ENCODE measurements at regions not wholly inside any gene's neighbourhood (a gene's known extent, or its start where the extent isn't known, plus 50 kb on each side); places are given as distances from the start of the nearest gene placed in this dataset.
"Not testable (repeated sequence)": the region's sequence is repeated elsewhere in the genome, so short reads cannot be mapped to it uniquely, and the experiment has no call there.

GRCh38 chr4:128649575-128650205, 159.8 kb upstream of the JADE1 start:
- DNase-seq (ENCODE audit: low spot score) = peak; percentile 47

- DNase-seq (ENCODE audit: low spot score) = no peak
Observed at GRCh38 chr4:128649161-128649560, 160.3 kb upstream of the JADE1 start.

GRCh38 chr4:128648021-128648420, 161.5 kb upstream of the JADE1 start:
- DNase-seq (ENCODE audit: low spot score) = no peak

- DNase-seq (ENCODE audit: low spot score) = not testable (repeated sequence)
Observed at GRCh38 chr4:128646893-128647292, 162.6 kb upstream of the JADE1 start.

- DNase-seq (ENCODE audit: low spot score) = not testable (repeated sequence)
Observed at GRCh38 chr4:128644693-128645654, 164.5 kb upstream of the JADE1 start.

- DNase-seq (ENCODE audit: low spot score) = not testable (repeated sequence)
Observed at GRCh38 chr4:128644107-128644506, 165.4 kb upstream of the JADE1 start.

- not testable (repeated sequence) for DNase-seq (ENCODE audit: low spot score)
Observed at GRCh38 chr4:128641566-128641965, 167.9 kb upstream of the JADE1 start.

DNA sequence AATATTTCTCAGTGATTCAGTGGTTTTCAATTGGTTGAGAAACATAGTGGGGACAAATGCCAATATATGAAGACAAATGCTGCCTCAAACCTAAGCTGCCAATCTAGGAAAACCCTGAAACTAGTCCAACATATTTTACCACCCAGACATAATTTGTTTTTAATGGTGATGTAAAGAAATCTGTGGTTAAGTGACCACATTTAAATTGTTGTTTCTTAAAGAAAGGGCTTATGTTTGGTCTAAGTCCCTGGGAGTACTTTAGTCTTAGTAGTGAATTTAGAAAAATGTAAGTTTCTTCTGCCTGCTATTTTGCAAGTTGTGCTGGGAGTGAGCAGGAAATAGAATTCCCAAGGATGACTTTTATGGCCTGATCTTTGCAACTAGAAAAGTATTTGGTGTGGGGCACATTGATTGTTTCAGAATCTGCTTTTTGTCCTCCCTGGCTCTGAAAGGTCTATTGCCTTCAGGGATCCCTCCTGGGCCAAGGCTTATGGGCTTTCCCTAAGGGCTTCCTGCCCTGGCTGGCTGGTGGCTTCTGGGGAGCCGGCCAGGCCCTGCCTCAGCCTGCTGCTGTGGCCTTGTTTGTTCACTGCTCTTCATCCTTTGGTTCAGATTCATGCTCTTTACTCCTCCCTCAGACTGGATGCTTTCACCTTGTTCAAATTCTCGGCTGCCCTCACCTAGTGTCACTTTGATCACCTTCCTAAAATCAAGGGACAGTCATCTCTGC, 169.8 kb upstream of the JADE1 start:
- DNase-seq (ENCODE audit: low spot score) = no peak

DNA sequence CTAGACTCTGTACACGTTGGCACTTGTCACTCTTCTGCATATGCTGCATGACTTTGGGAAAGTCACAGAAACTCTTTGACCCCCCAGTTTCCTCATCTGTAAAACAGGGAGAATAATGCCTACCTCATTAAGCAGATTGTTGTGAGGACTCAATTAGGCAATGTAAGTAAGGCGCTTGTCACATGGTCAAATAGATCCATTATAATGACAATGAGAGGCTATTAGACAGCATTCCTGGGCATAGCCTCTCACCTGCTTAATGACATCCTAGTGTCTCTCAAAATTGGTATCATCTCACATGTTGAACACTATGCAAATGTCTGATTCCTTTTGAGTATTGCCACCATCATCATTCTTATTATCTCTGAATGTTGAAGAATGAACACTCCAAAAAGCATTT, 172.6 kb upstream of the JADE1 start:
- no peak for DNase-seq (ENCODE audit: low spot score)

- no peak for DNase-seq (ENCODE audit: low spot score)
Observed at GRCh38 chr4:128635955-128636560, 173.4 kb upstream of the JADE1 start.

DNA sequence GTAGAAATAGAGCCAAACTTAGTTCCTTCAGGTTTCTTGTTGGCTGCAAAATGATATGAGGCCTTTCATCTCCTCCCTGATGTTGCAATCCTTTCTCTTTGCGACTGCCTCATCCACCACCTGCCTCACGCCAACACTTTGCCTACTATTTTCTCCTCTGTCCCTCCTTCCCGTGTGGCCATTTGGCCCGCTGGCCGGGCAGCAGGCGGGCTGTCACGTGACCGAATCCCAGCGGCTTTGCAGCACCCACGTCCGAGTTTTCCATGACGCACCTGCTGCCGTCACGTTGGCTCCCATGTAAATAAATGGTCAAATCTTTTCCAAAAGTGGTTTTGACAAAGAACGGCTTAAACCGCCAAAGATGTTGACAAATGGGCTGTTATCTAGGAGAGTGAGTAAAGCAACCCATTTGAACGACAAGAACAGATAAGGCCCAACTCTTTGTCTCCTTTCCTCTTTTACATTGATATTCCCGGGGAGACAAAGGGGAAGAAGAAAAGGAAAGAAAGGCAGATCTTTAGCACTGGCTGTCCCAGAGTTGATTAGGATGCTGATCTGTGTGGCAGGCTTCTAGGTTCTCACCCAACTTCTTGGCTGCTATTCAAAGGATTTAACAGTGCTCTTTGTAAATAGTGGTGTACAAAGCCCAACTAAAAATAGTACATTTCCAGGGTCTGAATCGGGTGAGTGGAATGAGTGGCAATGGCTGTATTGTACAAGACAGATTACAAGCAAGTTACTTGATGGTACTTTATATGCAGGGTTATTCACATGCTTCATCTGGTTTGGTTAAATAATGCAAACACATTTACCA, 174.2 kb upstream of the JADE1 start:
- DNase-seq (ENCODE audit: low spot score) = peak; percentile 69

GRCh38 chr4:128633067-128633466, 176.4 kb upstream of the JADE1 start:
- no peak for DNase-seq (ENCODE audit: low spot score)

- DNase-seq (ENCODE audit: low spot score) = no peak
Observed at GRCh38 chr4:128630871-128631270, 178.6 kb upstream of the JADE1 start.

DNA sequence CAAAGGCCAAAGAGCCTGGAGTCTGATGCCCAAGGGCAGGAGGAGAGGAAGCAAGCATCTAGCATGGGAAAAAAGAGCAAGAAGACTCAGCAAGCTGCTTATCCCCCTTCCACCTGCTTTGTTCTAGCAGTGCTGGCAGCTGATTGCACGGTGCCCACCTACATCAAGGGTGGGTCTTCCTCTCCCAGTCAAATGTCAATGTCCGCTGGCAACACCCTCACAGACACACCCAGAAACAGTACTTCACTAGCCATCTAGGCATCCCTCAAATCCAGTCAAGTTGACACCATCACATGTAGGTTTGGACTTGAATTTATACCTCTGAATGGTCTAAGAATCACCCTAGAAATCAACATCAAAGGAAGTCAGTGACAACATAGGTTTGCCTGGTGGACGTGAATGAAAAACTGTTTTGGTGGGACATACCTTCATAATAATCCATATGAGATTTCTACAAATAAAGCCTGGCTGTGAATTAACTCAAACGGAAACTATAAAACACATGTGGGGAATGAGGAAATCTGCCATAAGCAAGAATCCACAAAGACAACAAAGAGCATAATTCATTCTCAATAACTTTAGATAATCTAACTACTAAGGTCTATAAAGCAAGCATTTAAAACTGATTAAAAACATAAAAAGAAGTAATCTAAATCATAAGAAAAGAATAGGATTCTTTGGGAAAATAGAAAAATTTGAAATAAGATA, 185.8 kb upstream of the JADE1 start:
- no peak for DNase-seq (ENCODE audit: low spot score)

DNA sequence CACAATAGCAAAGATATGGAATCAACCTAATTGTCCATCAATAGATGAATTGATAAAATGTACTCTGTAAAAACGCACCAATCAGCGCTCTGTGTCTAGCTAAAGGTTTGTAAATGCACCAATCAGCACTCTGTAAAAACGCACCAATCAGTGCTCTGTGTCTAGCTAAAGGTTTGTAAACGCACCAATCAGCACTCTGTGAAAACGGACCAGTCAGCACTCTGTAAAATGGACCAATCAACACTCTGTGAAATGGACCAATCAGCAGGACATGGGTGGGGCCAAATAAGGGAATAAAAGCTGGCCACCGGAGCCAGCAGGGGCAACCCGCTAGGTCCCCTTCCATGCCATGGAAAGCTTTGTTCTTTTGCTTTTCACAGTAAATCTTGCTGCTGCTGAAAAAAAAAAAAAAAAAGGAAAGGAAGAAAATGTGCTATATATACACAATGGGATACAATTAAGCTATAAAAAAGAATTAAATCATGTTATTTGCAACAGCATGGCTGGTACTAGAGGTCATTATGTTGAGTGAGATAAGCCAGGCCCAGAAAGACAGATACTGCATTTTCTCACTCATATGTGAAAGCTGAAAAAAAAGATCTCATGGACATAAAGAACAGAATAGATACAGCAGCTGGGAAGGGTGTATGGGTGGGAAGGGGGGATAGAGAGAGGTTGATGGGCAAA, 189.1 kb upstream of the JADE1 start:
- not testable (repeated sequence) for DNase-seq (ENCODE audit: low spot score)

GRCh38 chr4:128615197-128615596, 194.3 kb upstream of the JADE1 start:
- DNase-seq (ENCODE audit: low spot score) = no peak

DNA sequence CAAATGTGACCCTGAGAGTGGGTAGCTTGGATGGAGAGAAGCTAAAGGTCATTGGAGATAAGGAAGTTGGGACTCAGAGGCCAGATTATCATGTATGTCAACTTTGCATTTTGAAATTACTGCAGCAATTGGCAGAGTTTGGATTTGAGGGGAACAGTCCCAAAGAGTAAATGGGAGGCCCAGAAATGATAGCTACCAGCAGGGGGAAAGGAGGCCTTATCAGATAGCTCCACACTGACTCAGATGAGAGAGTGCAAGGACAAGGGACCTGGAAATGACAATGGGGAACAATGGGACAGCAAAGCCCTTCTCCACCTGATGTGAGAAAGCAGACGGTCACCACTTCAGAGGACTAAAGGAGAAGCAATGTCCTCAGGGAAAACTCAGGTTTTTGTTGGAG, 201.5 kb upstream of the JADE1 start:
- DNase-seq (ENCODE audit: low spot score) = no peak

DNA sequence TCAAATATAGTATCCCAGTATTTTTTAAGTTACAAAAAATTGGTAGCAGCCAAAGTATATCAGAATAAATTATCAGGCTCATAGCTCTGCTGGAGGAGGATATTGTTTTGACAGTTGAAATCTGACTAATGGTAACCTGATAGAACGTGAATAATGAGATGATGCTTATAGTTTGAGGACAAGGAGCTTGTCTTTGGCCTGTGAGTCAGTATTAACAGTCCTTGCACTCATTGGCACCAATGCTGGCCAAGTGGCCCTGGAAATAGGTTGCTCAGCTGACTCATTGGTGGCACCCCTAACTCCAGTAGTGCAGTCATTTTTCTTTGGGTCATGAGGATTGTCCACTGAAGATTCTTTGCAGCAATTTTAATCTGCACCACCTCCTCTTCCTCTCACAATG, 203.3 kb upstream of the JADE1 start:
- no peak for DNase-seq (ENCODE audit: low spot score)

GRCh38 chr4:128604840-128605239, 204.7 kb upstream of the JADE1 start:
- no peak for DNase-seq (ENCODE audit: low spot score)

DNA sequence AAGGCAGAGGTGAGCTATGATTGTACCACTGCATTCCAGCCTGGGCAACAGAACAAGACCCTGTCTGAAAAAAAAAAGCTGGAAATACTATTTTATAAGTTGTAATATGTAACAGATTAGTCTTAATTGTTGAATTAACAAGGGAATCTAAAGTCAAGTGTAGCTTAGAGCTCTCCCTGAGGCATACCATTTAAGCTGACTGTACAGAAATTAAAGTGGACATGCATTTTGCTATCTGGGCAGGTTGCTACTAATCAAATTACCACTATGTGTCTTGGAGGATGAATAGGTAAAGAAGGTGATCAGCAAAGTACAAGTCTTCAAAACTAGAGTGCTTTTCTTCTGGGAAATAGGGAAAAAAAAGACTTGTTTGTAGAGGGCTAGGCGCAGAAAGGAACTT, 205.3 kb upstream of the JADE1 start:
- no peak for DNase-seq (ENCODE audit: low spot score)
